ENCODE measurements at regions not wholly inside any gene's neighbourhood (a gene's known extent, or its start where the extent isn't known, plus 50 kb on each side); places are given as distances from the start of the nearest gene placed in this dataset.

GRCh38 chr9:7906783-7907550, 107.4 kb upstream of the DMAC1 start:
- H3K27ac ChIP-seq, result no peak overlapping the region
- TF ChIP-seq, protein P1, sequence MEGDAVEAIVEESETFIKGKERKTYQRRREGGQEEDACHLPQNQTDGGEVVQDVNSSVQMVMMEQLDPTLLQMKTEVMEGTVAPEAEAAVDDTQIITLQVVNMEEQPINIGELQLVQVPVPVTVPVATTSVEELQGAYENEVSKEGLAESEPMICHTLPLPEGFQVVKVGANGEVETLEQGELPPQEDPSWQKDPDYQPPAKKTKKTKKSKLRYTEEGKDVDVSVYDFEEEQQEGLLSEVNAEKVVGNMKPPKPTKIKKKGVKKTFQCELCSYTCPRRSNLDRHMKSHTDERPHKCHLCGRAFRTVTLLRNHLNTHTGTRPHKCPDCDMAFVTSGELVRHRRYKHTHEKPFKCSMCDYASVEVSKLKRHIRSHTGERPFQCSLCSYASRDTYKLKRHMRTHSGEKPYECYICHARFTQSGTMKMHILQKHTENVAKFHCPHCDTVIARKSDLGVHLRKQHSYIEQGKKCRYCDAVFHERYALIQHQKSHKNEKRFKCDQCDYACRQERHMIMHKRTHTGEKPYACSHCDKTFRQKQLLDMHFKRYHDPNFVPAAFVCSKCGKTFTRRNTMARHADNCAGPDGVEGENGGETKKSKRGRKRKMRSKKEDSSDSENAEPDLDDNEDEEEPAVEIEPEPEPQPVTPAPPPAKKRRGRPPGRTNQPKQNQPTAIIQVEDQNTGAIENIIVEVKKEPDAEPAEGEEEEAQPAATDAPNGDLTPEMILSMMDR (IDR thresholded peaks at IDR 0.05), result no peak
- H3K4me3 ChIP-seq, result no peak overlapping the region
- DNase-seq (ENCODE audit: low spot score), result no peak

GRCh38 chr9:7901621-7902020, 102.0 kb upstream of the DMAC1 start:
- no peak for DNase-seq (ENCODE audit: low spot score)
- Histone ChIP-seq H3K27ac (no peak overlapping the region), H3K4me3 (no peak overlapping the region)
- TF ChIP-seq, protein P1 (IDR thresholded peaks at IDR 0.05), result no peak

- no peak overlapping the region for H3K4me3 ChIP-seq
- TF ChIP-seq, protein P1 (IDR thresholded peaks at IDR 0.05), result no peak
- DNase-seq (ENCODE audit: low spot score), result no peak
- no peak overlapping the region for H3K27ac ChIP-seq
Observed at GRCh38 chr9:7900541-7900940, 101.0 kb upstream of the DMAC1 start.

- no peak for DNase-seq (ENCODE audit: low spot score)
- TF ChIP-seq, protein P1 (IDR thresholded peaks at IDR 0.05), result no peak
- Histone ChIP-seq H3K27ac (no peak overlapping the region), H3K4me3 (no peak overlapping the region)
Observed at GRCh38 chr9:7899753-7900152, 100.2 kb upstream of the DMAC1 start.

GRCh38 chr9:7894231-7894630, 94.7 kb upstream of the DMAC1 start:
- no peak for DNase-seq (ENCODE audit: low spot score)
- TF ChIP-seq, protein P1 (IDR thresholded peaks at IDR 0.05), result no peak
- H3K27ac ChIP-seq, result no peak overlapping the region
- no peak overlapping the region for H3K4me3 ChIP-seq

- TF ChIP-seq, protein P1 (IDR thresholded peaks at IDR 0.05), result no peak
- DNase-seq (ENCODE audit: low spot score), result no peak
- no peak overlapping the region for H3K4me3 ChIP-seq
- H3K27ac ChIP-seq, result no peak overlapping the region
Observed at GRCh38 chr9:7892975-7893374, 93.4 kb upstream of the DMAC1 start.

GRCh38 chr9:7879551-7880245, 80.1 kb upstream of the DMAC1 start:
- Histone ChIP-seq H3K4me3 (no peak overlapping the region), H3K27ac (no peak overlapping the region)
- DNase-seq (ENCODE audit: low spot score), result no peak
- TF ChIP-seq, protein P1 (IDR thresholded peaks at IDR 0.05), result no peak

Measured in coronary artery (tissue), 2 donors.